HL-60 (cell line): ENCODE measurements at regions not wholly inside any gene's neighbourhood (a gene's known extent, or its start where the extent isn't known, plus 50 kb on each side); places are given as distances from the start of the nearest gene placed in this dataset.

Source experiments
- DNase-seq, 2 experiments: peaks; one replicate each; pipeline ENCODE4 v3.0.0-alpha.2; 2010 to 2020; ENCODE audit warnings: low read depth in 1 of 2, low spot score in 1 of 2
- H3K27ac ChIP-seq: fragments of 250-450 bp; sonication (Bioruptor Pico); replicated peaks from 2 replicates; pipeline ENCODE4 v1.5.1; 2020; ENCODE audit warnings: mild to moderate bottlenecking, moderate library complexity
- H3K27me3 ChIP-seq: fragments of 250-450 bp; sonication (Bioruptor Pico); 2 replicates; pipeline ENCODE4 v1.5.1; 2021; ENCODE audit warnings: mild to moderate bottlenecking, moderate library complexity; ENCODE audit not compliant: insufficient read depth, poor library complexity, severe bottlenecking
- H3K4me3 ChIP-seq: replicated peaks from 2 replicates; pipeline ENCODE4 v1.5.1; 2011; ENCODE audit warnings: mild to moderate bottlenecking, control low read depth, low read length; ENCODE audit not compliant: insufficient read depth
- GABPA ChIP-seq: IDR thresholded peaks from 2 replicates; pipeline ENCODE4 v1.6.1; 2012; ENCODE audit warnings: low read depth
- POLR2AphosphoS5 ChIP-seq: IDR thresholded peaks from 2 replicates; pipeline ENCODE4 v1.6.1; 2012; ENCODE audit warnings: low read depth
- SPI1 ChIP-seq: IDR thresholded peaks from 2 replicates; pipeline ENCODE4 v1.6.1; 2012; ENCODE audit warnings: low read depth, mild to moderate bottlenecking, borderline replicate concordance
- TF ChIP-seq, protein P1 (sequence below): IDR thresholded peaks from 2 replicates; pipeline ENCODE4 v1.6.1; 2012; ENCODE audit warnings: low read depth; ENCODE audit not compliant: insufficient replicate concordance
- TF ChIP-seq, protein P2 (sequence below): IDR thresholded peaks from one replicate; pipeline ENCODE4 v1.5.1; 2011; ENCODE audit warnings: low read length, control low read depth, inconsistent platforms; ENCODE audit not compliant: insufficient read depth

DNA sequence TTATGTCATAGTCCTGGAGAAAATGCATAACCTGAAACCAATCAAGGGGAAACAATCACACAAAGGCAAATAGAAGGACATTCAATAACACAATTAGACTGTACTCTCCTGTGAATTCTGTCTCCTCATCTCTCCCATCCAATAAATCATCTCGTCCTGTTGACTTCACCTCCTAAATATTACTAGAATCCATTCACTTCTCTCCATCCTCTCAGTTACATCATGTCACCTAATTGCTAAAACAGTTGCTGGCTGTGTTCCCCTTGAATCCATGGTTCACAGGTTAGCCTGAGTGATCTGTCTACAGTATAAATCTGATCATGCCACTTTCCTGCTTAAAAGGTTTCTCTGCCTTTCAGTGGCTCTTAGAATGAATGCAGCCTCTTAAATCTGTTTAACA is 220.2 kb downstream of the TGFB2 start:
- DNase-seq, result no peak
- Histone ChIP-seq H3K4me3 (no peak overlapping the region), H3K27ac (no peak overlapping the region), H3K27me3 (no peaks in the 10 kb centered on the region)
- TF ChIP-seq, protein P1, sequence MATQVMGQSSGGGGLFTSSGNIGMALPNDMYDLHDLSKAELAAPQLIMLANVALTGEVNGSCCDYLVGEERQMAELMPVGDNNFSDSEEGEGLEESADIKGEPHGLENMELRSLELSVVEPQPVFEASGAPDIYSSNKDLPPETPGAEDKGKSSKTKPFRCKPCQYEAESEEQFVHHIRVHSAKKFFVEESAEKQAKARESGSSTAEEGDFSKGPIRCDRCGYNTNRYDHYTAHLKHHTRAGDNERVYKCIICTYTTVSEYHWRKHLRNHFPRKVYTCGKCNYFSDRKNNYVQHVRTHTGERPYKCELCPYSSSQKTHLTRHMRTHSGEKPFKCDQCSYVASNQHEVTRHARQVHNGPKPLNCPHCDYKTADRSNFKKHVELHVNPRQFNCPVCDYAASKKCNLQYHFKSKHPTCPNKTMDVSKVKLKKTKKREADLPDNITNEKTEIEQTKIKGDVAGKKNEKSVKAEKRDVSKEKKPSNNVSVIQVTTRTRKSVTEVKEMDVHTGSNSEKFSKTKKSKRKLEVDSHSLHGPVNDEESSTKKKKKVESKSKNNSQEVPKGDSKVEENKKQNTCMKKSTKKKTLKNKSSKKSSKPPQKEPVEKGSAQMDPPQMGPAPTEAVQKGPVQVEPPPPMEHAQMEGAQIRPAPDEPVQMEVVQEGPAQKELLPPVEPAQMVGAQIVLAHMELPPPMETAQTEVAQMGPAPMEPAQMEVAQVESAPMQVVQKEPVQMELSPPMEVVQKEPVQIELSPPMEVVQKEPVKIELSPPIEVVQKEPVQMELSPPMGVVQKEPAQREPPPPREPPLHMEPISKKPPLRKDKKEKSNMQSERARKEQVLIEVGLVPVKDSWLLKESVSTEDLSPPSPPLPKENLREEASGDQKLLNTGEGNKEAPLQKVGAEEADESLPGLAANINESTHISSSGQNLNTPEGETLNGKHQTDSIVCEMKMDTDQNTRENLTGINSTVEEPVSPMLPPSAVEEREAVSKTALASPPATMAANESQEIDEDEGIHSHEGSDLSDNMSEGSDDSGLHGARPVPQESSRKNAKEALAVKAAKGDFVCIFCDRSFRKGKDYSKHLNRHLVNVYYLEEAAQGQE, result no peak
- TF ChIP-seq GABPA (no peak), SPI1 (no peak), POLR2AphosphoS5 (no peak)
- TF ChIP-seq, protein P2, sequence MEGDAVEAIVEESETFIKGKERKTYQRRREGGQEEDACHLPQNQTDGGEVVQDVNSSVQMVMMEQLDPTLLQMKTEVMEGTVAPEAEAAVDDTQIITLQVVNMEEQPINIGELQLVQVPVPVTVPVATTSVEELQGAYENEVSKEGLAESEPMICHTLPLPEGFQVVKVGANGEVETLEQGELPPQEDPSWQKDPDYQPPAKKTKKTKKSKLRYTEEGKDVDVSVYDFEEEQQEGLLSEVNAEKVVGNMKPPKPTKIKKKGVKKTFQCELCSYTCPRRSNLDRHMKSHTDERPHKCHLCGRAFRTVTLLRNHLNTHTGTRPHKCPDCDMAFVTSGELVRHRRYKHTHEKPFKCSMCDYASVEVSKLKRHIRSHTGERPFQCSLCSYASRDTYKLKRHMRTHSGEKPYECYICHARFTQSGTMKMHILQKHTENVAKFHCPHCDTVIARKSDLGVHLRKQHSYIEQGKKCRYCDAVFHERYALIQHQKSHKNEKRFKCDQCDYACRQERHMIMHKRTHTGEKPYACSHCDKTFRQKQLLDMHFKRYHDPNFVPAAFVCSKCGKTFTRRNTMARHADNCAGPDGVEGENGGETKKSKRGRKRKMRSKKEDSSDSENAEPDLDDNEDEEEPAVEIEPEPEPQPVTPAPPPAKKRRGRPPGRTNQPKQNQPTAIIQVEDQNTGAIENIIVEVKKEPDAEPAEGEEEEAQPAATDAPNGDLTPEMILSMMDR, result no peak

DNA sequence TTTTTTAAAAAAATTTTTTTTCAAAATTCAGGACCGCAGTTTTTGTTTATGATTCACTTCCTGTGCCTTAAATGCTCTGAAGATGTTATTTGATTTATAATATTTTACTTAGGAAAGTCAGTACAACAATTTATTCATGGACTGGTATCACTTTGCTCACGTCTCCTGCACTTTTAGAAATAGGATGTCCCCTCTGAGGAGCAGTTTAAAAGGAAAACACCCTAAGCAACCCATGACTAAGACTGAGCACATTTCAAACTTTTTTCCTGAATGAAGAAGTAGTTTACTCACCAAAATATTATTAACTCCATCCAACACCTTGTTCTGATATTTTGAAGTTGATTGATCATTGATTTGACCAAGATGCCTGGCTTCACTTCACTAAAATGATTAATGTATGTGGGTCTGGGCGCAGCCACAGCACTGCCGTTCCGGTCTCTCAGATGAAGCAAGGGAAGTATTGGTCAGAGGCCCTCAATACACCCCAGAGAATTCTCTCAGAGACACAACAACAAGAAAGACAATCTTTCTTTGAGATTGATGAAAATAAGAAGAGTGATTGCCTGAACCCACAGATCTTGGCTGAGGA is 223.9 kb downstream of the TGFB2 start:
- peaks cover 2% of the 10 kb centered on the region for H3K27me3 ChIP-seq
- TF ChIP-seq POLR2AphosphoS5, result no peak
- no peak for TF ChIP-seq SPI1
- TF ChIP-seq GABPA, result no peak
- TF ChIP-seq, protein P2, result no peak
- TF ChIP-seq, protein P1, result no peak
- no peak for DNase-seq
- no peak overlapping the region for H3K4me3 ChIP-seq
- no peak overlapping the region for H3K27ac ChIP-seq

GRCh38 chr1:218570456-218570855 is 225.3 kb downstream of the TGFB2 start:
- H3K27ac ChIP-seq, result no peak overlapping the region
- no peak for TF ChIP-seq SPI1
- TF ChIP-seq POLR2AphosphoS5, result no peak
- TF ChIP-seq, protein P2, result no peak
- TF ChIP-seq, protein P1, result no peak
- TF ChIP-seq GABPA, result no peak
- H3K27me3 ChIP-seq, result peaks cover 2% of the 10 kb centered on the region
- no peak for DNase-seq
- H3K4me3 ChIP-seq, result no peak overlapping the region
